T-helper 17 cell (primary cell): ENCODE measurements at regions not wholly inside any gene's neighbourhood (a gene's known extent, or its start where the extent isn't known, plus 50 kb on each side); places are given as distances from the start of the nearest gene placed in this dataset.

ENCODE experiments used
- ATAC-seq: fragments of 150-1000 bp; cut with Tn5 transposase; 2 replicates; pipeline ENCODE4 v1.10.0; 2021; ENCODE audit warnings: mild to moderate bottlenecking, moderate library complexity
- DNase-seq, 3 donors: peaks; one replicate each; pipeline versions ENCODE4 v3.0.0 to v3.0.0-alpha.2; 2020 to 2021
- H3K9me3 ChIP-seq: one replicate; pipeline ENCODE4 v1.7.0; 2013; ENCODE audit warnings: low read length, mild to moderate bottlenecking; ENCODE audit not compliant: control insufficient read depth, poor library complexity, severe bottlenecking
- H3K27ac Mint-ChIP-seq: one replicate; pipeline ENCODE4 v1.8.0; 2022; ENCODE audit warnings: mild to moderate bottlenecking, moderate library complexity, mixed read lengths
- H3K27me3 Mint-ChIP-seq: one replicate; pipeline ENCODE4 v1.8.0; 2022; ENCODE audit warnings: mixed read lengths
- H3K36me3 Mint-ChIP-seq: one replicate; pipeline ENCODE4 v1.8.0; 2022; ENCODE audit warnings: low read depth, mixed read lengths
- H3K4me1 Mint-ChIP-seq: one replicate; pipeline ENCODE4 v1.8.0; 2022; ENCODE audit warnings: mild to moderate bottlenecking, mixed read lengths
- H3K4me3 Mint-ChIP-seq: one replicate; pipeline ENCODE4 v1.8.0; 2022; ENCODE audit warnings: mild to moderate bottlenecking, moderate library complexity, mixed read lengths

- H3K27ac Mint-ChIP-seq = no peak overlapping the region
- DNase-seq (no peak), ATAC-seq (no peak)
- peaks cover 4% of the 10 kb centered on the region for H3K4me1 Mint-ChIP-seq
- H3K27me3 Mint-ChIP-seq = no peaks in the 10 kb centered on the region
- peaks cover 2% of the 10 kb centered on the region for H3K36me3 Mint-ChIP-seq
- H3K4me3 Mint-ChIP-seq = no peak overlapping the region
- no peaks in the 10 kb centered on the region for H3K9me3 ChIP-seq
Observed at GRCh38 chr22:49587987-49588386, 239.7 kb downstream of the BRD1 start.

GRCh38 chr22:49587421-49587820 lies 240.3 kb downstream of the BRD1 start:
- Mint-ChIP-seq H3K36me3 (peaks cover 2% of the 10 kb centered on the region), H3K27me3 (no peaks in the 10 kb centered on the region), H3K27ac (no peak overlapping the region), H3K4me3 (no peak overlapping the region), H3K4me1 (peaks cover 4% of the 10 kb centered on the region)
- DNase-seq = no peak
- no peaks in the 10 kb centered on the region for H3K9me3 ChIP-seq
- ATAC-seq = no peak

- ATAC-seq (no peak), DNase-seq (no peak)
- H3K27me3 Mint-ChIP-seq = no peaks in the 10 kb centered on the region
- no peak overlapping the region for H3K27ac Mint-ChIP-seq
- H3K4me3 Mint-ChIP-seq = no peak overlapping the region
- H3K36me3 Mint-ChIP-seq = peaks cover 2% of the 10 kb centered on the region
- H3K4me1 Mint-ChIP-seq = peaks cover 4% of the 10 kb centered on the region
- H3K9me3 ChIP-seq = no peaks in the 10 kb centered on the region
Observed at GRCh38 chr22:49586873-49587272, 240.8 kb downstream of the BRD1 start.

GRCh38 chr22:49586244-49586748 lies 241.4 kb downstream of the BRD1 start:
- no peak for ATAC-seq
- DNase-seq = no peak
- Mint-ChIP-seq H3K4me3 (no peak overlapping the region), H3K27me3 (no peaks in the 10 kb centered on the region), H3K4me1 (peaks cover 4% of the 10 kb centered on the region), H3K27ac (no peak overlapping the region), H3K36me3 (peaks cover 2% of the 10 kb centered on the region)
- H3K9me3 ChIP-seq = no peaks in the 10 kb centered on the region

- H3K4me3 Mint-ChIP-seq = no peak overlapping the region
- peaks cover 2% of the 10 kb centered on the region for H3K36me3 Mint-ChIP-seq
- no peak overlapping the region for H3K27ac Mint-ChIP-seq
- H3K9me3 ChIP-seq = no peaks in the 10 kb centered on the region
- H3K27me3 Mint-ChIP-seq = no peaks in the 10 kb centered on the region
- ATAC-seq (no peak), DNase-seq (no peak)
- H3K4me1 Mint-ChIP-seq = peaks cover 4% of the 10 kb centered on the region
Observed at GRCh38 chr22:49585461-49586243, 242.0 kb downstream of the BRD1 start.

- Mint-ChIP-seq H3K4me3 (no peak overlapping the region), H3K36me3 (peaks cover 2% of the 10 kb centered on the region), H3K27me3 (no peaks in the 10 kb centered on the region), H3K27ac (no peak overlapping the region), H3K4me1 (peaks cover 3% of the 10 kb centered on the region)
- no peaks in the 10 kb centered on the region for H3K9me3 ChIP-seq
- no peak for ATAC-seq
- DNase-seq = no peak
Observed at GRCh38 chr22:49583886-49584505, 243.7 kb downstream of the BRD1 start.

- no peaks in the 10 kb centered on the region for H3K27me3 Mint-ChIP-seq
- no peak for DNase-seq
- H3K27ac Mint-ChIP-seq = no peak overlapping the region
- peaks cover 2% of the 10 kb centered on the region for H3K36me3 Mint-ChIP-seq
- no peak overlapping the region for H3K4me3 Mint-ChIP-seq
- peaks cover 1% of the 10 kb centered on the region for H3K4me1 Mint-ChIP-seq
- H3K9me3 ChIP-seq = no peaks in the 10 kb centered on the region
- no peak for ATAC-seq
Observed at GRCh38 chr22:49583341-49583740, 244.3 kb downstream of the BRD1 start.

GRCh38 chr22:49582678-49583077 lies 245.0 kb downstream of the BRD1 start:
- H3K36me3 Mint-ChIP-seq = peaks cover 2% of the 10 kb centered on the region
- H3K27me3 Mint-ChIP-seq = no peaks in the 10 kb centered on the region
- H3K27ac Mint-ChIP-seq = no peak overlapping the region
- H3K4me1 Mint-ChIP-seq = no peaks in the 10 kb centered on the region
- H3K9me3 ChIP-seq = no peaks in the 10 kb centered on the region
- no peak overlapping the region for H3K4me3 Mint-ChIP-seq
- no peak for ATAC-seq
- DNase-seq = no peak

GRCh38 chr22:49582181-49582580 lies 245.5 kb downstream of the BRD1 start:
- no peak overlapping the region for H3K27ac Mint-ChIP-seq
- DNase-seq = no peak
- no peaks in the 10 kb centered on the region for H3K4me1 Mint-ChIP-seq

GRCh38 chr22:49580024-49580423 lies 247.6 kb downstream of the BRD1 start:
- DNase-seq (no peak), ATAC-seq (no peak)
- no peaks in the 10 kb centered on the region for H3K9me3 ChIP-seq
- Mint-ChIP-seq H3K27me3 (no peaks in the 10 kb centered on the region), H3K4me3 (no peak overlapping the region), H3K36me3 (no peaks in the 10 kb centered on the region), H3K27ac (no peak overlapping the region), H3K4me1 (peaks cover 2% of the 10 kb centered on the region)

More at GRCh38 chr22:49582181-49582580, 245.5 kb downstream of the BRD1 start:
- H3K36me3 Mint-ChIP-seq = peaks cover 2% of the 10 kb centered on the region
- no peaks in the 10 kb centered on the region for H3K9me3 ChIP-seq
- no peaks in the 10 kb centered on the region for H3K27me3 Mint-ChIP-seq
- ATAC-seq = no peak
- H3K4me3 Mint-ChIP-seq = no peak overlapping the region

- no peaks in the 10 kb centered on the region for H3K9me3 ChIP-seq
- H3K27me3 Mint-ChIP-seq = no peaks in the 10 kb centered on the region
- peak overlapping the region; percentile 6 for H3K27ac Mint-ChIP-seq
- peaks cover 9% of the 10 kb centered on the region for H3K4me1 Mint-ChIP-seq
- no peaks in the 10 kb centered on the region for H3K36me3 Mint-ChIP-seq
- DNase-seq (no peak), ATAC-seq (no peak)
- H3K4me3 Mint-ChIP-seq = no peak overlapping the region
Observed at GRCh38 chr22:49577168-49578060, 250.3 kb downstream of the BRD1 start.

GRCh38 chr22:49576241-49577141 lies 251.2 kb downstream of the BRD1 start:
- H3K9me3 ChIP-seq = no peaks in the 10 kb centered on the region
- ATAC-seq (no peak), DNase-seq (no peak)
- H3K27ac Mint-ChIP-seq = peak overlapping the region; percentile 6
- peaks cover 9% of the 10 kb centered on the region for H3K4me1 Mint-ChIP-seq
- no peaks in the 10 kb centered on the region for H3K27me3 Mint-ChIP-seq
- no peak overlapping the region for H3K4me3 Mint-ChIP-seq
- H3K36me3 Mint-ChIP-seq = no peaks in the 10 kb centered on the region
